ENCODE measurements at regions not wholly inside any gene's neighbourhood (a gene's known extent, or its start where the extent isn't known, plus 50 kb on each side); places are given as distances from the start of the nearest gene placed in this dataset.

DNA sequence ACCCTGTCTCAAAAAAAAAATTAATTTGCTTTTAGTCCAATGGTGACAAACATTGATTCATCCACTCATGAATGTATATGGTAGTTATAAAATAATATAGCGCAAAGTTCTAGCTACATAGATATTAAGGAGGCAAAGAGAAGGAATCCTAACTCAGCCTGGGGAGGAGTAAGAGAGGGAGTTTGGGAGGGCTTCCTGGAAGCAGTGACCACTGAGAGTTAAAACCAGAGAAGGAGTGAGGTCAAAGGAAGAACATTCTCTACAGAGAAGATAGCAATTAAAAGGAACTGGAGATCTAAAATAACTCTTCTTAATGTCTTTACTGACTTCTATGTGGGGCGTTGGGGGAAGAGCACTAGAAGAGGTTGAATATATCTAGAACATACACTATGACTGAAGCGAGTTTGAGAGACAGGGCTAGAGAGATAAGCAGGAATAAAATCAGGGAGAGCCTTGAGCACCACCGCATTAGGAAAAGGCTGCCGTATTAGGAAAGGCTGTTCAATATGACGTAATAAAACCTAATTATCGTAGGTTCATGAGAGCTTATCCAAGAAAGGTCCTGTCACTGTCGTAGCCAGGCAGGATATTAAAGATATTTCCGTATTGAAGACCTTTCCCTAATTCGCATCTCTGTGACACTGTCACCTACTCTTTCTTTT lies 81.8 kb upstream of the CNKSR3 start:
- H3K36me3 ChIP-seq = no peaks in the 10 kb centered on the region
- peaks cover 5% of the 10 kb centered on the region; the same call in 1 of the 2 replicates for H3K4me1 ChIP-seq
- no peak overlapping the region for H3K27ac ChIP-seq
- H3K27me3 ChIP-seq = no peaks in the 10 kb centered on the region
- H3K9me3 ChIP-seq (replicated peaks) = no peaks in the 10 kb centered on the region
- no peak overlapping the region for H3K4me3 ChIP-seq
- DNase-seq = no peak

DNA sequence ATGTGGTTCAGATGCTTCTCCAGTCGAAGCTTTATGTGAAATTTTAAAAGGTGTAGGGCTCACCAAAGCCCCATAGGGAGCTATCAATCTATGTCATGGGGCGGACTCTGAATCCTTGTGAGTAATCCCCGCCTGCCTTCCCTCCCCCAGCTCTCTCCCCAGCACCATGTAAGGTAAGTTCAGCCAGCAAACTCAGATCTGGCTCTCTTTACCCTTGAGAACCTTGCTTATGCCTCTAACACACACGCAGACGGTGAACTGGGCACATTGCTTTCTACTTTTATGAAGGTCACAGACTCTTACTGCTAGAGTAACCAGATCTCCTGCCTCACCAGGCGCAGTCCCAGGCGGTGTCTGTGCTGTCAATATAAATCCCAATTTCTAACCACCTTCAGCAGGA lies 82.6 kb upstream of the CNKSR3 start:
- Histone ChIP-seq H3K9me3 (replicated peaks) (no peaks in the 10 kb centered on the region), H3K27ac (no peak overlapping the region), H3K36me3 (no peaks in the 10 kb centered on the region), H3K4me1 (peaks cover 5% of the 10 kb centered on the region; the same call in 1 of the 2 replicates), H3K27me3 (no peaks in the 10 kb centered on the region), H3K4me3 (no peak overlapping the region)
- no peak for DNase-seq

DNA sequence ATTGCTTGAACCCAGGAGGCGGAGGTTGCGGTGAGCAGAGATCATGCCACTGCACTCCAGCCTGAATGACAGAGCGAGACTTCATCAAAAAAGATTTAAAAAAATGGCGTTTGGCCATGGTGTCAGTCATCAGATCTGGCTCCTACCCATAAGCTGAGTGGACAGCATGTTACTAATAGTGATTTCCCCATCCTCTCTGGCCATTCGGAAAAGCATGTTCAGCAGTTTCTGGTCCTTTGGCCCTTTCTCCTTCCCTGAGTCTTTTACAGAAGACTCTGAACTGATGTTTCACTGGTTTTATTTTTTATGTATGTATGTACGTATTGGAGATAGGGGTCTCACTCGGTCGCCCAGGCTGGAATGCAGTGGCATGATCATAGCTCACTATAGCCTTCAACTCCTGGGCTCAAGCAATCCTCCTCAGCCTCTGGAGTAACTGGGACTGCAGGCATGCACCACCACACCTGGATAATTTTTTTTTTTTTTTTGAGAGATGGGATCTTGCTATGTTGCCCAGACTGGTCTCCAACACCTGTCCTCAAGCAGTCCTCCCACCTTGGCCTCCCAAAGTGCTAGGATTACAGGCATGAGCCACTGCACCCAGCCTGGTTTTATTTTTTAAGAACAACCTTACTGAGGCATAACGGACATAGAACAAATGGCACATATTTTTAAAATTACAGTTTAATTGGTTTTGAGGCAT lies 84.2 kb upstream of the CNKSR3 start:
- Histone ChIP-seq H3K27me3 (no peaks in the 10 kb centered on the region), H3K4me3 (no peak overlapping the region), H3K36me3 (no peaks in the 10 kb centered on the region), H3K9me3 (replicated peaks) (no peaks in the 10 kb centered on the region), H3K27ac (no peak overlapping the region), H3K4me1 (peaks cover 5% of the 10 kb centered on the region; the same call in 1 of the 2 replicates)
- no peak for DNase-seq

DNA sequence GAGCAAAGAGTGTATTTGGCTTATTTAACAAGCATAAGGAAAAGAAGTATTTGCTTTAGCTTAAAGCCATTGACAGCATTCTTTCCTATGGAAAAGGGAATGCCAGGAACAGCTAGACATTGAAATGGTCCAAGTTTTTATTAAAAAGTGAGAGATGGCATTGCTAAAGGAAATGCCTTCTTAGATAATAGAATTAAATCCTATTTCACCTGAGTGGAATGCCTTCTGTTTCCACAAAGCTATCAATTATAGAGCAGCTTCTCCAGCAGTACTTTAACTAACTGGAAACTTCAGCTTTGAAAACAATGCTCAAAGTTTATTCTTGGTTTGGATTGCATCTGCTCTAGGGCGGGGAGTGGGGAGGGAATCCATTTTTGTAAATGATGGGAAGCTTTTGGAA lies 85.1 kb upstream of the CNKSR3 start:
- DNase-seq = no peak
- H3K9me3 ChIP-seq (replicated peaks) = no peaks in the 10 kb centered on the region
- H3K36me3 ChIP-seq = no peaks in the 10 kb centered on the region
- no peak overlapping the region for H3K4me3 ChIP-seq
- H3K4me1 ChIP-seq = peaks cover 4% of the 10 kb centered on the region; the same call in 1 of the 2 replicates
- H3K27ac ChIP-seq = no peak overlapping the region
- H3K27me3 ChIP-seq = no peaks in the 10 kb centered on the region

DNA sequence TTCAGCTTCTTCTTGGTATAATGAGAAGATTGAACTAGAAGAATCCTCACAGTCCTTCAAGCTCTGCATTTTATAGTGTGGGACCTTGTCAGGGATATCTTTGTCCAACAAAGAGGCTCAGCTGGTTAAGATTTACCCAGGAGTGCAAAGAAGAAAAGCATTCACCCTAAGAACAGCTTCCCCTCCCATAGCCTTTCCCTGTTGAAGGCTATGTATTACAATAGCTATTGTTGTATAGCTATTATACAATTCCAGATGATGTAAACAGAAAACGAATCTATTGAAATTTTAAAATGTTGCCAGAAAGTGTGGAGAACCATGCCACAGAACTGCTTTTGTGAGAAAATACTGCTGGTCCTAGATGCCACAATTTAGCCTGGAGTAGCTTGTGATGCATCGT lies 85.5 kb upstream of the CNKSR3 start:
- no peaks in the 10 kb centered on the region for H3K9me3 ChIP-seq (replicated peaks)
- H3K4me3 ChIP-seq = no peak overlapping the region
- H3K4me1 ChIP-seq = no peaks in the 10 kb centered on the region; the same call in 1 of the 2 replicates
- H3K27ac ChIP-seq = no peak overlapping the region
- H3K36me3 ChIP-seq = no peaks in the 10 kb centered on the region
- H3K27me3 ChIP-seq = no peaks in the 10 kb centered on the region
- DNase-seq = no peak

DNA sequence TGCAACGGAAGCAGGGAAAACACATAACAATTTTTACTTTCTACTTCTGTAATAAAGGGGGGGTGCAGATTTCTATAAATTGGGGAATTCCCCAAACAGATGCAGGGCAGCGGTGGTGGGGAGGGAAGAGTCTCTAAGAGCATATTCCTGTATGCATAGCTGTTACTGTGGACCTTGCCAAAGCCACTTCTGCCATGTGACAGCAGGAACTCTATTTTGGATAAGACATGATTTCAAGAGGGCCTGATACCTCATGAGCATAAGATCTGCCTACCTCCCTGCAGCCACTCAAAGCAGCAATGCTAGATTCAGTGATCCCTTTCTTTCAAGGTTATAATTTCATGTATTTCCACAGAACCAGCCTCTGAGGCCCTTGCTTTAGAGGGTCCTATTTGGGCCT lies 86.2 kb upstream of the CNKSR3 start:
- H3K4me3 ChIP-seq = no peak overlapping the region
- no peak overlapping the region for H3K27ac ChIP-seq
- no peaks in the 10 kb centered on the region for H3K4me1 ChIP-seq
- no peak for DNase-seq
- no peaks in the 10 kb centered on the region for H3K27me3 ChIP-seq
- no peaks in the 10 kb centered on the region for H3K9me3 ChIP-seq (replicated peaks)
- no peaks in the 10 kb centered on the region for H3K36me3 ChIP-seq

DNA sequence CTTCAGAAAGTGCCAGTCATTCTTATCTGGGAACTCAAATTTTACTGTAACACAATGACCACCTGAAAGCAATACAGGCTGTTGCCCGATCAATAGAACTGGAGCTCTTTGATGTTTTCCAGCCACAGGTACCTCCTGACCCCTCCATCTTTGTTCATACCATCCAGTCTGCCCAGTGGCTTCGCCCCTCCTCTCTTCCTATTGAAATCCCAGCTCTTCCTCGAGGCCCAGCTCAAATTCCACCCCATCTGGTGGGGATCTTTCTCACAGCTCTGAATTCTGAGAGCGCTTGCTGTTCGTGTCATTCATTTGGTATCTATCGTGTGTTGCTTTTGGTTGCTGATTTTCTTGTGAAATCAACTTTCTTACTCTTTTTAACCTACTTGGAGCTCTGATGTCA lies 87.9 kb upstream of the CNKSR3 start:
- no peak overlapping the region for H3K27ac ChIP-seq
- no peaks in the 10 kb centered on the region for H3K27me3 ChIP-seq
- no peak for DNase-seq
- H3K4me3 ChIP-seq = no peak overlapping the region
- H3K9me3 ChIP-seq (replicated peaks) = no peaks in the 10 kb centered on the region
- H3K4me1 ChIP-seq = no peaks in the 10 kb centered on the region
- no peaks in the 10 kb centered on the region for H3K36me3 ChIP-seq

DNA sequence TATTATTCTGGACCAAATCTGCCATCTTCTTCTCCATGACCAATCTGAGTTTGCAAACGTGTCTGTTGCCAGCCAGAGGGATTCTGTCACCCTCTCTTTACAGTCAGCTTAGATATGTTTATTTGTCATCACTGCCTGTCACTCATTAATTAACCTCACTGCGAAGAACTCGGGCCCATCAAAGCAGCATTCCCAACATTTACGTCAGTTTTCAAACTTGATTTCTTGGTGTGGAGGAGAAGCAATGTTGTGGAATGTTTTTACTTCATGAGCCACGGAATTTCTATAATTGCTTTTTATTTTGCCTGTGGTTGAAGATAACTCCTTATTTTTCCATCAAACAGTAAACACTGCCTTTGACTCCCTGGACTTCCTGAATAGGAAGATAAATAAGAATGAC lies 91.8 kb upstream of the CNKSR3 start:
- DNase-seq = no peak
- Histone ChIP-seq H3K4me3 (no peak overlapping the region), H3K27me3 (no peaks in the 10 kb centered on the region), H3K9me3 (replicated peaks) (no peaks in the 10 kb centered on the region), H3K36me3 (no peaks in the 10 kb centered on the region), H3K27ac (no peak overlapping the region), H3K4me1 (no peaks in the 10 kb centered on the region)

DNA sequence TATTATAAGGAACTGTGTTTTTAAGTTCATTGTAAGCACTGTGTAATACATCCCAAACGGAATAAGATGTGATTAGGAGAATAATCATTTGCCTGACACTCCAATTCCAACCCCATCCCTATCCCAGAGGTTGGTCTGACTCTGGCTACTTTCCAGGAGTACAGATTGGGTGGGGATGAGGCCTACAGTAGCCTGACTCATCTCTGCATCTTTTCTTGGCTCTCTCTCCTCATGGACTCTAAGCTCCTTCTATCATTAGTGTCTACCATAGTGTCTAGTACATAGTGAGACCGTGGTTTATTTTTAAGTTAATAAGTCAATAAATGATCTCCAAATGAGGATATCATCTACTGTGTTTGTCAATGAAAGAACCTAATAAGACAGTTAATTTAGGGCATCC lies 92.2 kb upstream of the CNKSR3 start:
- no peak overlapping the region for H3K4me3 ChIP-seq
- no peaks in the 10 kb centered on the region for H3K9me3 ChIP-seq (replicated peaks)
- DNase-seq = no peak
- no peaks in the 10 kb centered on the region for H3K27me3 ChIP-seq
- no peaks in the 10 kb centered on the region for H3K36me3 ChIP-seq
- no peaks in the 10 kb centered on the region for H3K4me1 ChIP-seq
- H3K27ac ChIP-seq = no peak overlapping the region

DNA sequence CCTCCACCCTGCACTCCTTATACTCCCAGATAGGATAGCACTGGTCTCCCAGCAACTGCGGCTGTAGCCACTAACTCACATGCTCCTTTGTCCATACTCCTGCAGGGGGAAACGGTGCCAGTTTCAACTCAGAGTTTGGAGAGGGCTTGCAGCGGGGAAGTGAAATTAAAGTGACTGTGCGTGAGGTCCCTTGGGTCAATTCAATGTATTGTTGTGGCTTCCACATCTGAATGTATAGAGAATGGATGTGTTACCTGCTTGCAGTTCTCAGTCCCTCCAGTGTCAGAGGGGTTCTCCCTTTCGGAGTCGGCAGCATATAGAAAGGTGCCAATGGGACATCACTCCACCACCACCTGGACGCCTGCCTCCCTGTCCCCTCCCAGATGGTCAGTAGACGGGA lies 93.6 kb upstream of the CNKSR3 start:
- Histone ChIP-seq H3K27ac (no peak overlapping the region), H3K4me1 (no peaks in the 10 kb centered on the region), H3K36me3 (no peaks in the 10 kb centered on the region), H3K9me3 (replicated peaks) (no peaks in the 10 kb centered on the region), H3K27me3 (no peaks in the 10 kb centered on the region), H3K4me3 (no peak overlapping the region)
- DNase-seq = no peak

DNA sequence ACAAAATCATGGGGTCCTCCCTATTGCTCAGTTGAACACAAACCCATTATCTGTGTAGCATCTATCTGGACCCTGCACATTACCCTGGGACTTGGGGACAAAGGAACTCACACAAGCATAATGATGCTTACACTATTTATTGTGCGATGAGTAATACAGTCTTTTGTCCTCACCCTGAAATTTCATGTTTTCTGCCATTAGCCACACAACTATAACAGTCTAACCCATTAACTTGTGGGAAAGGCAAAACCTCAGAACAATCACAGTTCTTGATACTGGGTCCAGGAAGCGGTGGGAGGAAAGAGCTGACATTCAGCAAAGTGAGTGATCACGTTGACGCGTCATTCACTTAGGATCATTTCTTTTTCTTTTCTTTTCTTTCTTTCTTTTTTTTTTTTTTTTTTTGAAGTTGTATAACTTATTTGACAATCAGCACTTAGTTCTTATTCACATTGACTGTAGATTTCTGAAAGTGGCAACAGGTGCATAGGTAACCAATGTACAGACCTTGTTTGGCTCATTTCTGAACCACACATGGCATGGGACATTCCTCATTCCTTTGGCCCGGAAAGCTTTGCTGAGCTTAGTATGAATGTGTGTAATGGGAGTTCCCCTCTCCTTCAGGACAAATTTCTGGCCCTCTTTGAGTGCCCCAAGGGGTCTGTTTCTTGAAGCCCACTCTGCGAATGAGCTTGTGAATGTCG lies 94.8 kb upstream of the CNKSR3 start:
- no peak for DNase-seq
- no peaks in the 10 kb centered on the region for H3K4me1 ChIP-seq
- H3K4me3 ChIP-seq = no peak overlapping the region
- no peaks in the 10 kb centered on the region for H3K9me3 ChIP-seq (replicated peaks)
- H3K27me3 ChIP-seq = no peaks in the 10 kb centered on the region
- H3K27ac ChIP-seq = no peak overlapping the region
- H3K36me3 ChIP-seq = no peaks in the 10 kb centered on the region

DNA sequence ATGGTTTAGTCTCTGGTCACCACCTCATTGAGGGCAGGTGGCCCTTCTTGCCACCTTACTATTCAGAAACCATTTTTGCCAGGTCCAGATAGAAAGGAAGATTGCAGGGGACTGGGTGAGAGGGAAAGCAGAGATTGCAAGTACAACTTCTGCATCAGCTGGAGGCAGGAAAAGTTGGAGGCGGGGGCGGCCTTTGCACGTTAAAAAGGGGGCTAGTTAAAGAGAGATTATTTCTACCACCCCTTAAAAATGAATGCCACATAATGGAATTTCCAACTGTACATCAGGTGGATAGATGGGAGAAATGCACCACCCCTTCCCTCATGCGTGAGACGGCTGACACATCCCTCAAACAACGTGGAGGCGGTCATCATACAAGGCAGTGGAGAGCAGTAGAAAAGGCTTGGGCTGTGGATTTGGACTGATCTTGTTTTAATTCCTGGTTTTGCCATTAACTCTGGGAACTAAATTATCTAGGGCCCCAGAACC lies 95.4 kb upstream of the CNKSR3 start:
- Histone ChIP-seq H3K27me3 (no peaks in the 10 kb centered on the region), H3K36me3 (no peaks in the 10 kb centered on the region), H3K4me1 (no peaks in the 10 kb centered on the region), H3K27ac (no peak overlapping the region), H3K4me3 (no peak overlapping the region), H3K9me3 (replicated peaks) (no peaks in the 10 kb centered on the region; the same call in 1 of the 2 replicates)
- no peak for DNase-seq

DNA sequence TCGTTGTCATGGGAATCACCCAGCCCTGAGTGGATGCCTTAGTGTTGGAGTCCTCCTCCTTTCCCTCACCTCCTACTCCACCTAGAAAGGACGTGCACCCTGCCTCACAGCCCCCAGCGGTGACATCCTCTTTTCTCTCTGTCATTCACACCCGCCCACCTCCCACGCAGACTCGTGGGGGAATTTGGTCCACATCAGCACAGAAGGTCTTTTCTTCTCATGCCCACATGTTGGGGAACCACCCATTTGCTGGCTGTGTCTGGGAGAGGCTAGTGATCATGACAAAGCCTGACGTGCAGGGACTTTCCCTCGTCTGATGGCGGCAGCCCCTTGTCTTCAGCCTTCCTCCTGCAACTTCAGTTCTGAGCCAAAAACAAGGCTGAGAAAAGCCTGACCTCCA lies 96.0 kb upstream of the CNKSR3 start:
- DNase-seq = no peak
- no peaks in the 10 kb centered on the region for H3K27me3 ChIP-seq
- no peaks in the 10 kb centered on the region for H3K4me1 ChIP-seq

DNA sequence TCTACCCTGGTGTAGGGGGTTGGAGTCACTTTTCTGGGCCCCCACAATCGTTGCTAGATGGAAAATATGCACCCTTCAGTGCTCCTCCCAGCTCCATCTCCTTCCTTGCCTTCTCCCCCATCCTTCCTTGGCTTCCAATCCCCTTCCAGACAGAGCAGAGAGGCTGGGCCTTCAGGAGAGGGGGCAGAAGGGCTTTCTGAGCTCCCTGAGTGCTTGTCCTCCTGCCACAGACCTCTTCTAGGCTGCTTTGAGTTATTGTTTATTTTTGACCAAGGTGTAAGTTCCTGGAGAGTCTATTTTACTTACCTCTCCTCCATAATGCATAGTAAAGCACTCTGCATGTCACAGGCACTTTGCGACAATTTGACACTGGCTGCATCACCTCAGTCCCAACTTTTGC lies 96.4 kb upstream of the CNKSR3 start:
- Histone ChIP-seq H3K9me3 (replicated peaks) (no peaks in the 10 kb centered on the region; the same call in 1 of the 2 replicates), H3K27ac (no peak overlapping the region), H3K4me3 (no peak overlapping the region), H3K36me3 (no peaks in the 10 kb centered on the region), H3K27me3 (no peaks in the 10 kb centered on the region), H3K4me1 (no peaks in the 10 kb centered on the region)
- no peak for DNase-seq

More for the DNA sequence above, 96.0 kb upstream of the CNKSR3 start:
- Histone ChIP-seq H3K4me3 (no peak overlapping the region), H3K36me3 (no peaks in the 10 kb centered on the region), H3K9me3 (replicated peaks) (no peaks in the 10 kb centered on the region; the same call in 1 of the 2 replicates), H3K27ac (no peak overlapping the region)

DNA sequence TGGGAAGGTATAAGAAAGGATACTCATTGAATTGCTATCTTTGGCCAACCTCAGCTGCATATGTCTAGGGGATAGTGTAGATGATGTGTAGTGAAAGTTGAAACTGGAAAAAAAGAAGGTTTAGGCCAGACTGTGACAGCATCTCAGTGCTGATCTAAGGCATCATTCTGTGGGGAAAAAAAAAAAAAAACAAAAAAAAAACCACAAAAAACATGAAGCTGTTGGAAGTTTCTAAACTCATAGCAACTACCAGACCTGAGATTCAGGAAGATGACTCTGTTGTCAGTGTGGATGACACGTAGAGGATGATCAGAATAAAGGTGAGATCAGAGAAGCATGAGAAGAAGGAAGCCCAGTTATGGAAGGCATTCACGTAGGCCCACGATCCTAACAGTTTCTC lies 100.8 kb upstream of the CNKSR3 start:
- Histone ChIP-seq H3K4me1 (peaks cover 8% of the 10 kb centered on the region), H3K27ac (no peak overlapping the region), H3K9me3 (replicated peaks) (no peaks in the 10 kb centered on the region; the same call in 1 of the 2 replicates), H3K27me3 (no peaks in the 10 kb centered on the region), H3K4me3 (no peak overlapping the region), H3K36me3 (no peaks in the 10 kb centered on the region)
- DNase-seq = no peak
